Stimulated activated CD4-positive, alpha-beta T cell treated with anti-CD3 and anti-CD28 coated beads, Interleukin-4, amount 100 ng/mL, for 4 hours (primary cell): ENCODE measurements at regions not wholly inside any gene's neighbourhood (a gene's known extent, or its start where the extent isn't known, plus 50 kb on each side); places are given as distances from the start of the nearest gene placed in this dataset.
"Not testable (repeated sequence)": the region's sequence is repeated elsewhere in the genome, so short reads cannot be mapped to it uniquely, and the experiment has no call there.

Experiments
- DNase-seq, 2 experiments: peaks; one replicate each; pipeline ENCODE4 v3.0.0-alpha.2; 2020

DNA sequence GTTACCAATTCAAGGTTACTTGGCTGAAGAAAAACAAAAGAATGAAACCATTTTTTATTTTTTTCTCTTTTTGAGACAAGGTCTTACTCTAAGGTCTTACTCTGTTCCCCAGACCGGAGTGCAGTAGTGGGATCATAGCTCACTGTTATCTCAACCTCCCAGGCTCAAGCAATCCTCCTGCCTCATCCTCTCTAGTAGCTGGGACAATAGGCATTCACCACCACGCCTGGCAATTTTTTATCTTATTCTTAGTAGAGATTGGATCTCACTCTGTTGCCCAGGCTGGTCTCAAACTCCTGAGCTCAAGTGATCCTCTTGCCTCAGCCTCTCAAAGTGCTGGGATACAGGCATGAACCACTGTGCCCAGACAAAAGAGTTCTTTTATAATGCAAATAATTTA lies 3732.0 kb upstream of the OR11H1 start:
- DNase-seq, result not testable (repeated sequence)

DNA sequence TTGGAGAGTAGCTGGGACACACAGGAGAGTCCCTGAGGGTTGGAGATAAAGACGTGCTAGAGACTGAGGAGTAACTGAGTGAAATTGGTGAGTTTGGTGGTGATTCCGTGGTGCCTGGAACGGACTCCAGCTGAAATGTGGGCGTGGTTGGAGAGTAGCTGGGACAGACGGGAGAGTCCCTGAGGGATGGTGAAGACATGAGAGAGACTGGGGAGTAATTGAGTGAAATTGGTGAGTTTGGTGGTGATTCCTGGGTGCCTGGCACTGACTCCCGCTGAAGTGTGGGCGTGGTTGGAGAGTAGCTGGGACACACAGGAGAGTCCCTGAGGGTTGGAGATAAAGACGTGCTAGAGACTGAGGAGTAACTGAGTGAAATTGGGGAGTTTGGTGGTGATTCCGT lies 3712.5 kb upstream of the OR11H1 start:
- peak in 1 of 2 experiments; percentile 22 for DNase-seq

DNA sequence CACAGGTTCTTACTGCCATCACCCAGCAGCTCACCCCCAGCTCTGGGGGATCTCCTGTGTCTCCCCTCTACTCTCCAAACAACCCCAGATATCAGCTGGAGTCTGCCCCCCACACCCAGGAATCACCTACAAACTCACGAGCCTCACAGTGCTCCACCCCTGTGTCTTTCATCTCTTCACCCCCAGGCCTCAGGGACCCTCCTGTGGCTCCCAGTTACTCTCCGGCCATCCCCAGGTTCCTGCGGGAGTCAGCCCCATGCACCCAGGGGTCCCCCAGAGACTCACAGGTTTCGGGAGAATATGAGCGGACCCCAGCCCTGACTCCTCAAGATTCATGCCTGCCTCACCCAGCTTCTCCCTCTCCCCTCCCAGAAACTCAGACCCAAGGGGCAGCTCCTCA lies 3709.1 kb upstream of the OR11H1 start:
- DNase-seq, result not testable (repeated sequence)

DNA sequence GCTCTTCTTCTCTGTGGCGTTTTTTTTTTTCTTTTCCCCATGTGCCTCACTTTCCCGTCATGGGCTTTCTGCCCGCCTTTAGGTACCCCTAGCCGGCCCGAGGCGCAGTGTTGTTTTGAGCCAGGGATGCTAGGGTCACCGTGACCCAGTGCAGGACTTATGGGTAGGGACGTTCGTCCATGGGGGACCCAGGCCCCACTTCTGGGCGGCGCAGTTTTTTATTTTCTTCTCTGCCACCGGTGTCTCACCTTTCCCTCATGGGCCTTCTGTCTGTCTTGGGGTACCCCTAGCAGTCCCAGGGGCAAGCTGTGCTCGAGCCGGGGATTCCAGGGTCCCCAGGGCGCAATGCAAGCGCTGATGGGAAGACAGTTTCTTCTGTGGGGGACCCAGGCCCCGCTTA lies 3705.7 kb upstream of the OR11H1 start:
- DNase-seq, result not testable (repeated sequence)

DNA sequence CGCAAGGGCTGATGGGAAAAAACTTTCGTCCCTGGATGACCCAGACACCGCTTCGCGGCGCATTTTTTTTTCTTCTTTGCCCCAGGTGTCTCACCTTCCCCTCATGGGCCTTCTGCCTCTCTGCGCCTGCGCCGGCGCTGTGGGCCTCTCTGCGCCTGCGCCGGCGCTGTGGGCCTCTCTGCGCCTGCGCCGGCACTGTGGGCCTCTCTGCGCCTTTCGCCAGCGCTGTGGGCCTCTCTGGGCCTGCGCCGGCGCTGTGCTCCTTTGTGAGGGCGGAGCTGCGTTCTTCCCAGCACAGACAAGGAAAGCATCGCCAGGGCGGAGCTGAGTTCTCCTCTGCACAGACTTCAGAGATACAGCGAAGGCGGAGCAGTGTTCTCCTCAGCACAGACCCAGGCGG lies 3703.0 kb upstream of the OR11H1 start:
- DNase-seq, result not testable (repeated sequence)

DNA sequence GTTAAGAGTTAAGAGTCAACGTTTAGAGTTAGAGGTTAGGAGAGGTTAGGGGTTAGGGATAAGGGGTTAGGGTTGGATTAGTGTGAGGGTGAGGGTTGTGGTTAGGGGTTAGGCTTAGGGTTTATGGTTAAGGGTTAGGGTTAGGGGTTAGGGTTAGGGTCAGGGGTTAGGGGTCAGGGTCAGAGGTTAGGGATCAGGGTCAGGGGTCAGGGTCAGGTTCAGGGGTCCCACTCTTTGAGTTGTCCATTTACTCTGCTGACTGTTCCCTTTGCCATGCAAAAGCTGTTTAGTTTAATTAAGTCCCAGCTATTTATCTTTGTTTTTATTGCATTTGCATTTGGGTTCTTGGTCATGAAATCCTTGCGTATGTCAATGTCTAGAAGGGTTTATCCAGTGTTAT lies 3702.0 kb upstream of the OR11H1 start:
- not testable (repeated sequence) for DNase-seq

DNA sequence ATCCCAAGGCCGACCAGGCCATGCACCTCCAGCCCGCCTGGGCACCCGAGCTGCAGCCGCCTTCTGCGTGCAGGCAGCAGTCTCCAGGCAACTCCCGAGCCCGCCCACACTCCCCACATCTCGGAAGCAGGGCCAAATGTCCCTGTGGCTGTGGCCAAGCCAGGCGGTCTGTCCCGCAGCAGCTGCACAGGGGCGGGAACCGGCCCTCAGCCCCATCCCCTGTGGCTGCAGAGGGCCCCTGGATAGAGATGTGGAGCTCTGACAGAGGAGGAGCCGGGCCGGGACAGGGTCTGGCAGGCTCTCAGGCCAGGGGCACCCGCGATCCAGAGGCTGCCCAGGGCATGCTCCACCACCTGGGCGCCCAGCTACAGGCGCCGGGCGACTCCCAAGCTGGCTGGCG lies 3698.6 kb upstream of the OR11H1 start:
- not testable (repeated sequence) for DNase-seq
